Right ventricle myocardium inferior (tissue), 1 donor: ENCODE measurements at regions not wholly inside any gene's neighbourhood (a gene's known extent, or its start where the extent isn't known, plus 50 kb on each side); places are given as distances from the start of the nearest gene placed in this dataset.
"Not testable (repeated sequence)": the region's sequence is repeated elsewhere in the genome, so short reads cannot be mapped to it uniquely, and the experiment has no call there.

ENCODE experiments used
- ATAC-seq: fragments of 200-7000 bp; cut with Tn5 transposase; one replicate; pipeline ENCODE4 v1.9.1; 2020; ENCODE audit warnings: mild to moderate bottlenecking, moderate library complexity
- DNase-seq: peaks from one replicate; pipeline ENCODE4 v3.0.0; 2021; ENCODE audit errors: missing footprints
- intact Hi-C: fragments of 100-400 bp; cut with DNase I; formaldehyde crosslinking; loops from one replicate; pipeline ENCODE4 v1.11.0; 2022
- donor health status: DM: no; HTN: yes; CAD: no; lungs with severe emphysema.

DNA sequence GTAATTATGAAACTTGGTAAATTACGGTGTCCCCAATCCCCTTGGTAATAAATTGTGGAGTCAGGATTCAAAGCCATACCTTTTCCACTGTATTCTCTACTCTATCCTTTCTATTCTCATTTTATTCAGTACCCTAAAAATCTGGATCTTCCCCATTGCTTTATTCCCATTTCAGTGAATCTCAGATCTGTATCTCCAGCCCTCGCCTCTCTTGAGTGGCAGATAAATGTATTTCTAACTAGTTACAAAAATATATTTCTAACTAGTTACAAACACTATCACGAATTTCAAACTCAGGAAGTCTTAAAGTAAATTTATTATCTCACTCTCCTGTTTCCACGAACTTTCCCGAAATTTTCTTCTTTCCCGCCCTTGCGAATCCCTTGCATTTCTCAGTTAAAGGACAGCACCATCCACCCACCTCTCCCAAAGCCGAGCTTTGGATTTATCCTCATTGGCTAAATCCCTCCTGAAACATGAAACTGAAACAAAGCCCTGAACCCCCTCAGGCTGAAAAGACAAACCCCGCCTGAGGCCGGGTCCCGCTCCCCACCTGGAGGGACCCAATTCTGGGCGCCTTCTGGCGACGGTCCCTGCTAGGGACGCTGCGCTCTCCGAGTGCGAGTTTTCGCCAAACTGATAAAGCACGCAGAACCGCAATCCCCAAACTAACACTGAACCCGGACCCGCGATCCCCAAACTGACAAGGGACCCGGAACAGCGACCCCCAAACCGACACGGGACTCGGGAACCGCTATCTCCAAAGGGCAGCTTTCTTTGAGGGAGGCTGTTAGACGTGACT, 164.3 kb upstream of the PABPC3 start:
- intact Hi-C loops, result no loop called here
- DNase-seq (no peak), ATAC-seq (no peak)

- DNase-seq, intact Hi-C loops: not testable (repeated sequence)
- ATAC-seq, result peak; percentile 73
Measured at GRCh38 chr13:24933106-24934023, 162.6 kb upstream of the PABPC3 start.

DNA sequence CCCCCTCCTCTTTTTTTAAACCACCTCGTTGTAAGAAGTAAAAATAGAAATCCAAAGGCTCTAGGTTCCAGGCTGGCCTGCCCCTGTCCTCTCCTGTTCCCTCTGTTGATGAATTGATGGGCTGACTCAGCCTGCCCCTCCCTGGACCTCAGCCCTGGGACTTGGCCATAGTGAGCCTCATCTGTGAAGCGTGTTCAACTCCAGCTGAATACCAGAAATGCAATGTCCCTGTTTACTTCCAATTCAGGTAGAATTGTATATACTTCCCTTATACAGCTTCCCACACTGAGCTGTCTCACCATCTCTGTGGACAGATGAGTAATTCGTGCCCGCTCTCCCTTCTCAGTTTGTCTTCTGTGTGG, 161.9 kb upstream of the PABPC3 start:
- ATAC-seq, intact Hi-C loops, DNase-seq: not testable (repeated sequence)

DNA sequence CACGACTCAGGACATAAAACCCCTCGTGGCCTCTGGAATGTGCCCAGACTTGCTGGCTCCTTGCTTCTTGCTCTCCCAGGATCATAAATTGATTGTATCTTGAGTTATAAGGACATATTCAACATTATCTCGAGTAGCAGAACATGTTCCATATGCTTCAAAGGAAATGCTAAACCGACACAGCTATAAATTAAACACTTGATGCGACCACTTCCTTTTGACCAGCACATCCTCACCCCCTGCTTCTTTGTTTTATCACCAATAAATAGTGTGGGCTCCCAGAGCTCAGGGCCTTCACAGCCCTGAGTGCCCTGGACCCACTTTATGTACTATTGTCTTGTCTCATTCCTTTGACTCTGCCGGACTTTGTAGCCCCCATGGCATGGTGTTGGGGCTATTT, 157.0 kb upstream of the PABPC3 start:
- ATAC-seq, result no peak
- DNase-seq, result no peak
- intact Hi-C loops, result no loop called here

GRCh38 chr13:24941023-24941713, 154.8 kb upstream of the PABPC3 start:
- intact Hi-C loops, result loop anchor here (1.0 kb wide), 1 partner anchor 18 kb away; no protein-coding TSS in a partner anchor
- not testable (repeated sequence) for DNase-seq
- ATAC-seq, result peak; percentile 84

DNA sequence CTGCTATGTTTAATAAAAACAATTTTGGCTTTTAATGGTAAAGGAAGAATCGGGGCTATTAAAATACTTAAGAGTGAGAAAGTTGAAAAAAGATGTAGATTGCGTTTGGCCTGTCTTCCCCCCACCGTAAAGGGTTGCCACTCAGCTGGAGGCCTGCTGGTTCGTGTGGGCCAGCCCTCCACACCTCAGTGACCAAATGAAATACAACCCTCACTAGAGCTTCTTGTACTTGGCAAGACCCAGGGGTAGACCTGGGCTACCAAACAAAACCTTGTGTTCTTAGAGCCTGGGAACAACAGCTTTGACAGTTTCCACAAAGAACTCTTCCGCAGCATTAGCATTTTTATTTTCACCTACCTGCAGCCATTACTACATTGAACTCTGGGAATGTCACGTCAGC, 152.8 kb upstream of the PABPC3 start:
- DNase-seq (no peak), ATAC-seq (no peak)
- intact Hi-C loops, result no loop called here

DNA sequence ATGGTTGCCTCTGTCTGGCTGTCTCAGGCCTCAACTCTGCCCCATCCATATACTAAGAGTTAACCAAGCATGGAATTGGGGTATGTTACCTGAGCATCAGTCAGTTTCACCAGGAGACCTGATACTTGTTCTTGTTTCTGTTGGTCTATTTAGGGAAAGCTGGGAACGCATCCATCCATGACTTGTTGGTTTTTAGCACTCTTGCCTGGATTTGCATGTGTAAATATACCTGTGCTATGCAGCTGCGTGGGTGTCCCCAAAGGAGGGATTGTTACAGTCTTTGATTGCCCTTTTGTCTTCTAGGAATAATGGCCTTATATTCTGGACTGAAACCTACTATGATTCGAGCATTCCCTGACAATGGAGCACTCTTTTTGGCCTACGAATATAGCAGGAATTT, 151.9 kb upstream of the PABPC3 start:
- DNase-seq, ATAC-seq, intact Hi-C loops: not testable (repeated sequence)

GRCh38 chr13:24948977-24949376, 147.0 kb upstream of the PABPC3 start:
- intact Hi-C loops, ATAC-seq, DNase-seq: not testable (repeated sequence)

DNA sequence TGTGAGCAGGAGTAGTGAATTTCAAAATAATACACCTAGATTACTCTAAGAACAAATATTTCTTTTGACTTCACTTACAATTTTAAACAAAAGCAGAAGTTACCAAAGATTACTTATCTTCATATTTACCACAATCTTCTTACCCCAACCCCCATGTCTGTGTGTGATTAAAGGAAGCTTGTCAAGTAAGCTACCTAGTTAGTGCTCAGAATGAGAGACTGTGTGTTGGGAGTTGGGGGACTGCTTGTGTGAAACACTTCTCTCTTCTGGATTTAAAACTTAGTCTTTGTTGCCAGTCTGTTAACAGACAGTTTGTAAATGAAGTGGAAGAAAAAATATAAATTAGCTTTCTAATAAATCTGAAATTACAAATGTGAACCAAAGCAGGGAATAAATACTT, 145.3 kb upstream of the PABPC3 start:
- ATAC-seq, DNase-seq, intact Hi-C loops: not testable (repeated sequence)

- intact Hi-C loops, DNase-seq, ATAC-seq: not testable (repeated sequence)
Measured at GRCh38 chr13:24967970-24968369, 128.0 kb upstream of the PABPC3 start.

DNA sequence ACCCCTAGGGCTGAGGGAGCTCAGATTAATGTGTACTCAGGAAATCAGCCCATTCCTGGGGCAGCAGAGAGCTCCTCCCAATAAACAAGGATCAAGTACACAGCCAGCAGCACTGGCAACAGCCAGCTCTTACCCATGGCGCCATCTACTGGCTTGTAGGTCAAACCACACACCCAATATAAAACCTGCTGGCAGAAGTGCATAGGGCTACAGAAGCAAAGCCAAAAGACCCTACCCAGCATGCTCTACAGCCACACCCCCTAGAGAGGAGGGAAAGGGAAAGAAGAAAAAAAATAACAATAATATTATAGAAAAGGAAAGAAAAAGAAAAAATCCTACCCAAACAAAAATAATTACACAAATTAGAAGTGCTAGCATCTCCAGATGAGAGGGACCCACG, 127.5 kb upstream of the PABPC3 start:
- ATAC-seq, intact Hi-C loops, DNase-seq: not testable (repeated sequence)

DNA sequence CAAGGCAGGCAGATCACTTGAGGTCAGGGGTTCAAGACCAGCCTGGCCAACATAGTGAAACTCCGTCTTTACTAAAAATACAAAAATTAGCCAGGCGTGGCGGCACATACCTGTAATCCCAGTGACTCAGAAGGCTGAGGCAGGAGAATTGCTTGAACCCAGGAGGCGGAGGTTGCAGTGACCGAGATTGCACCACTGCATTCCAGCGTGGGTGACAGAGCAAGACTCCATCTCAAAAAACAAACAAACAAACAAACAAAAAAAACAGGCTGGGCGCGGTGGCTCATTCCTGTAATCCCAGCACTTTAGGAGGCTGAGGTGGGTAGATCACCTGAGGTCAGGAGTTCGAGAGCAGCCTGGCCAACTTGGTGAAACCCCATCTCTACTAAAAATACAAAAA, 122.8 kb upstream of the PABPC3 start:
- intact Hi-C loops, DNase-seq, ATAC-seq: not testable (repeated sequence)

GRCh38 chr13:24981181-24981803, 114.6 kb upstream of the PABPC3 start:
- intact Hi-C loops, DNase-seq, ATAC-seq: not testable (repeated sequence)

- peak; percentile 73 for DNase-seq
- intact Hi-C loops, result no loop called here
- ATAC-seq, result peak; percentile 89
Measured at GRCh38 chr13:24982333-24982999, 113.5 kb upstream of the PABPC3 start.

- intact Hi-C loops, result no loop called here
- ATAC-seq, result no peak
- DNase-seq, result no peak
Measured at GRCh38 chr13:24983094-24983493, 112.8 kb upstream of the PABPC3 start.

DNA sequence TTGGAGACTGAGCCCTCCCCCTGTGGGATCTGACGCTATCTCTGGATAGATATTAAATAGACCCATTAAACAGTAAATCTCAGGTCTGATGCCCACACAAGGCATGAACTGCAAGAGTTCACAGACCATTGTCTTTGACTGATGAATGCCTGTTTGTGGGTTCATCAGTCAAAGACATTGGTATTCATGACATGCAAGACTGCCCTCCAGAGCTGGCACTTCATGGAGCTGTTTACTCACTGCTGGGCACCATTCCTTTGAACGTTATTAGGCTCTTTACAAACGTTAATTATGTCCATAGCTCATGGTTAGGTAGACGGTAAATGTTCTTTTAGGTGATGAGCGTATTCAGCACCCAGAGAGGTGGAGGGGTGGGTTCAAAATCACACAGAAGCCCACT, 111.8 kb upstream of the PABPC3 start:
- DNase-seq (no peak), ATAC-seq (no peak)
- intact Hi-C loops, result no loop called here

GRCh38 chr13:24985107-24985506, 110.8 kb upstream of the PABPC3 start:
- intact Hi-C loops, result no loop called here
- DNase-seq, result no peak
- no peak for ATAC-seq

GRCh38 chr13:24985896-24986295, 110.0 kb upstream of the PABPC3 start:
- intact Hi-C loops, result no loop called here
- ATAC-seq (no peak), DNase-seq (no peak)
